Hematopoietic multipotent progenitor cell treated with erythropoietin and hydrocortisone succinate and interleukin-3 and kit ligand, for 8 days (in vitro differentiated cells): ENCODE measurements at regions not wholly inside any gene's neighbourhood (a gene's known extent, or its start where the extent isn't known, plus 50 kb on each side); places are given as distances from the start of the nearest gene placed in this dataset.
"Not testable (repeated sequence)": the region's sequence is repeated elsewhere in the genome, so short reads cannot be mapped to it uniquely, and the experiment has no call there.

ENCODE experiments used
- DNase-seq: peaks from one replicate; pipeline ENCODE4 v3.0.0-alpha.2; 2015

GRCh38 chrX:3990569-3990968, 277.1 kb upstream of the PRKX start:
- DNase-seq = no peak

GRCh38 chrX:3972104-3972858, 258.8 kb upstream of the PRKX start:
- DNase-seq = not testable (repeated sequence)

DNA sequence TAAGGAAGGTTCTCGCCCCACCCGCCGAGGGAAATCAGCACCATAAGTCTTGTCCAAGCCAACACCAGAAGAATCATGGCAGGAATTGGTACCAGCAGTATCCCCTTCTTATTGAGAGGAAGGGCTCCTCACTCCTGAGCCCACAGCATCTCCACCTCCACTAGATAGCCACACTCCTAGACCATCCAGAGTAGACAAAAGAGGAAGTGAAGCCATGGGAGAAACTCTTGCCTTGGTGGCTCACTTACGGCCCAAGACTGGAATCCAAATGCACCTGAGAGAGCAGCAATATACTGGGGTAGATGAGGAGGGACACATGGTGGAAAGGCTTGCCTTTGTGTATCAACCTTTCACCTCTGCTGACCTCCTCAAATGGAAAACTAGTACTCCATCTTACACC, 255.3 kb upstream of the PRKX start:
- no peak for DNase-seq

GRCh38 chrX:3963980-3964379, 250.5 kb upstream of the PRKX start:
- no peak for DNase-seq

DNA sequence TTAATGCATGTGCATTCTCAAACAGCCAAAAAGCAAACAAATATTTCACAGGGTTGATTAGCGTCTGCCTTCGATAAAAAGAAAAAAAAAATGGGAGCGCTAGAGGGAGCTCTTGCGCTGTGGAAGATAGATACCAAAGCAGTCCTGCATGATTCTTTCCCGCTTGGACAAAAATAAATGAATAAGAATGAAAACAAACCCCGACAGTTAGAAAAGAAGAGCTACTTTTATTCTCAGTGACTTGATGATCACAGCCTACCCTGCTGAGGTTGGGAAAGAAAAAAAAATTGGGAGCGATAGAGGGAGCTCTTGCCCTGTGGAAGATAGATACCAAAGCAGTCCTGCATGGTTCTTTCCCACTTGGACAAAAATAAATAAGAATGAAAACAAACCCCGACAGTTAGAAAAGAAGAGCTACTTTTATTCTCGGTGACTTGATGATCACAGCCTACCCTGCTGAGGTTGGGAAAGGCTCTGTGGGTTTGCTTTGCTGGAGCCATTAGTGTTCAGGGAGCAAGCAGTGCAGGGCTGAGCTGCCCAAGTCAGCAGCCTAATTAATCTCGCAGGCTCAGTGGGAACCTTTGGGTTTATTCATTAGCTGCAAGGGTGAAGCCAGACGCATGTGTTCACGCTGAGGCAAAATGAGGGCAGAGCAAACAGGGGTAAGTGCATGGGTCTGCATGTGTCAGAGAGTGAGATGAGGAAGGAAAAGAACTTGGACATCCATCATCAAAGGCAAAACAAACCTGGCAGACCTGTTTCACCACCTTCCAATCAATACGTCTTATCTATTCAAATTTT, 249.3 kb upstream of the PRKX start:
- DNase-seq = peak; percentile 18

- no peak for DNase-seq
Measured at GRCh38 chrX:3960952-3961351, 247.5 kb upstream of the PRKX start.

GRCh38 chrX:3951859-3952258, 238.4 kb upstream of the PRKX start:
- DNase-seq = no peak

DNA sequence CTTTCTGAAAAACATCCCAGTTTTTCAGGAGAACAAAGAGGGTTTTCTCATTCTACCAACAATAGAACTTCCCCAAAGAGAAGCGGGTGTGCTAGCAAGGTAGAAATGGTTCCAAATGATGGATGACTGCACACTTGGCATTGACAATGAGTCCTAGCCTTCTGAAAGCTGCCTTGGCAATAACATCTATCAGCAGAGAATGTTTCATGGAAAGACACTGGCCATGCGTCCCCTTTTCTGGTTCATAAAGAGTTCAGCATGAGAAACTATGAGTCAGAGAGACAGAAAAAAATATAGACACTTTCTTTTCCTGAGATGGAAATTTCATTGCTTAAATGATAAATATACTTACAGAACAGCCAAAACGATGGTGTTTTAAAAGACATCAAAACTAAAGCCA, 236.9 kb upstream of the PRKX start:
- DNase-seq = no peak

DNA sequence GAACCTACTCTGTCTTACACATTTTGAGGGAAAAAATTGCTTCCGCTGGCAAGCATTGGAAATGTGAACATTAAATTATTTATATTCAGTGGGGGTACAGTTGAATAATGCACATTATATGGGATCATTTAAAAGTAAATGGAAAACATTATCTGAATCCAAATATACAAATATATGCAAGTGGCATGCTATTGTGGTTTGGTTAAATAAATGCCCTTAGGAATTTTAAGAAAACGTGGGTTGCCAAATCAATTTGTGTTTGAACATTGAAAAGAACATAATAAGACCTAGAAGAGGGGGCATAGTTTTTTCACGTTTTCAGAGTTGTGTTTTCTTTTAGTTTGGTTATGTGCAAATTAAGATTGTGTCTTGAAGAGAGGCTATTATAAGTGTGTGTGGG, 230.5 kb upstream of the PRKX start:
- no peak for DNase-seq

- DNase-seq = peak; percentile 26
Measured at GRCh38 chrX:3940000-3940610, 226.7 kb upstream of the PRKX start.

- no peak for DNase-seq
Measured at GRCh38 chrX:3938587-3938986, 225.1 kb upstream of the PRKX start.

- not testable (repeated sequence) for DNase-seq
Measured at GRCh38 chrX:3935196-3935595, 221.7 kb upstream of the PRKX start.

GRCh38 chrX:3920424-3921017, 207.1 kb upstream of the PRKX start:
- not testable (repeated sequence) for DNase-seq

GRCh38 chrX:3919668-3920423, 206.4 kb upstream of the PRKX start:
- not testable (repeated sequence) for DNase-seq

GRCh38 chrX:3914813-3915212, 201.4 kb upstream of the PRKX start:
- not testable (repeated sequence) for DNase-seq

- DNase-seq = not testable (repeated sequence)
Measured at GRCh38 chrX:3914059-3914458, 200.6 kb upstream of the PRKX start.

GRCh38 chrX:3911012-3911411, 197.6 kb upstream of the PRKX start:
- DNase-seq = not testable (repeated sequence)

DNA sequence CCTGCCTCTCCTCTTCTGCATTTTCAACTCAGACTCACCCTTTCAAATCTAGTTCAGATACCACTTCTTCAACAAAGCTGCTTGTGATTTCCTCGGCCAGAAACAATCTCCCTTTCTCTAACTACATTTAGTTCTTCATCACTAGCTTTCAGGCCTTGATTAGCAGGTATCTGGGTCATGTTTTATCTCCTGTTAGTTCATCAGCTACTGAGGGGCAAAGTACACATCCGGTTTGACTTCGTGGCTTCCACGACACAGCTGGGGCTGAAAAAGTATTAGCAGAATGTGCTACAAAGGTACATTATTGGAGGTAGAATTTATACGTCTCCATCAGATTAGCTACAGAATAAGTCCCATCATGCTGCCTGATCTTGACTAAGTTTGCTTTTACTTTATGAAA, 197.2 kb upstream of the PRKX start:
- not testable (repeated sequence) for DNase-seq

DNA sequence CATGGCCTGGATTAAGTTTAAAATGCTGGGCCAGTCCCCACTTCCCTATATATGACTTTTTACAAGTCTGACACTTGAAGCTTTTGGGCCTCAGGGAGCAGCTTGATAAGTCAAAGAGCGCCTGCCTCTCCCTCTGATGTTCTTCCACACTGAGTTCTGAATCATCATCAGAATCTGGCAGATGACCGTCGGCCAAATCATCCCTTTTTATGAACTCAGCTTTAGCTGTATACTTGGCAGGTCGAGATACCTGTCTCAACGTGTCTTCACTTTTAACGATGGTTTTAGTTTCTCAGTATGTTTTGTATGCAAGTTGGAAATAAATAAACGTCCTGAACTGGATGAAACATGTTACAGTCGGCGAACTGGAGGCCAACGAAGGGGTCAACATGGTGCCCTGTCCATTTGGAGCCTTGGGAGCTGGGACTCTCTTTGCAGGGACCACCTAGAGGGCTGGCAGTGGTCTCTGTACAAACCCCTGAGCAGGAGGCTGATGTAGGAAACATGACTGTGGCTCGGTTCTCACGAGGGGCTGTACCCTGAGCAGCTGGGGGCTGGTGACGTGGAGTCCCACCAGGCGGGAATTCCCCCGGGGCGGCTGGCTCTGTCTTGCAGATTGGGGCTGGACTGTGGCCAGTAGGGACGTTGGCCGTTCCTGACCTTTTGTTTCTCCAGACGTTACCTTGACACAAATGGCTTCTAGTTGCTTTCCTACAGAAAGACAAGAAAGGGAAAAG, 192.2 kb upstream of the PRKX start:
- DNase-seq = not testable (repeated sequence)

- DNase-seq = not testable (repeated sequence)
Measured at GRCh38 chrX:3902222-3902621, 188.8 kb upstream of the PRKX start.

GRCh38 chrX:3896755-3897154, 183.3 kb upstream of the PRKX start:
- DNase-seq = not testable (repeated sequence)

- not testable (repeated sequence) for DNase-seq
Measured at GRCh38 chrX:3882553-3882920, 169.1 kb upstream of the PRKX start.
